Epithelial cell of prostate (primary cell): ENCODE measurements at regions not wholly inside any gene's neighbourhood (a gene's known extent, or its start where the extent isn't known, plus 50 kb on each side); places are given as distances from the start of the nearest gene placed in this dataset.
"Not testable (repeated sequence)": the region's sequence is repeated elsewhere in the genome, so short reads cannot be mapped to it uniquely, and the experiment has no call there.

ENCODE experiments used
- DNase-seq: peaks from one replicate; pipeline ENCODE4 v3.0.0-alpha.2; 2011; ENCODE audit warnings: low read depth, low spot score
- H3K27ac ChIP-seq: fragments of 450-650 bp; 2 replicates; pipeline ENCODE4 v1.5.1; 2017; ENCODE audit warnings: mild to moderate bottlenecking

GRCh38 chr5:12691330-12691729 lies 787.1 kb upstream of the CTNND2 start:
- H3K27ac ChIP-seq, result no peak overlapping the region
- no peak for DNase-seq

DNA sequence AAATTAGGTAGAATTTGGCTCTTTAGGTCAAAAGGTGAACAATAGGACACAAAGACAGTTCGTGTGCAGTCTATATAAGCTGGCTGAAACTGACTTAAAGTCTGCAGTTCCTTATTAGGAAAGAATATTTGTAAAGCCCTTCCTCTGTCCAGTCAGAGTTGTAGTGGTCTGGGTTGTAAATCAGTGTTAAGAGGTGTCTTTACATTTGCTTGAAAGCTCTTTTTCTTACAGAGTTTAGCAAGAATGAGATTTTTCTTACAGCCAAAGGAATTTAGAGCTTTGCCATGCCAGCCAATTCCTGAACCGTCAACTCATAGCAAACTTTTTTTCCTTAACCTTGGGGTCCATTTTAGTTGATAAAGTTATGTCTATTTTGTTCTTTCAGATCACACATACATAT lies 786.1 kb upstream of the CTNND2 start:
- no peak overlapping the region for H3K27ac ChIP-seq
- DNase-seq, result no peak

DNA sequence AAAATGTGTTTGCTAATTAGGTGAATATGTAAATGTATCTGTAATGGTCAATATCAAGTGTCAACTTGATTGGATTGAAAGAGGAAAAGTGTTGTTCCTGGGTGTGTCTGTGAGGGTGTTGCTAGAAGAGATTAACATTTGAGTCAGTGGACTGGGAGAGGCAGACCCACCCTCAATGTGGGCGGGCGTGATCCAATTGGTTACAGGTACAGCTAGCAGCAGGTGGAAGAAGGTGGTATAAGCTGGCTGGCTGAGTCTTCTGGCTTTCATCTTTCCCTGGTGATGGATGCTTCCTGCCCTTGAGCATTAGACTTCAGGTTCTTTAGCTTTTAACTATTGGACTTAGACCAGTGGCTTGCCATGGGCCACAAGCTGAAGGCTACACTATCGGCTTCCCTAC lies 779.0 kb upstream of the CTNND2 start:
- no peak overlapping the region for H3K27ac ChIP-seq

DNA sequence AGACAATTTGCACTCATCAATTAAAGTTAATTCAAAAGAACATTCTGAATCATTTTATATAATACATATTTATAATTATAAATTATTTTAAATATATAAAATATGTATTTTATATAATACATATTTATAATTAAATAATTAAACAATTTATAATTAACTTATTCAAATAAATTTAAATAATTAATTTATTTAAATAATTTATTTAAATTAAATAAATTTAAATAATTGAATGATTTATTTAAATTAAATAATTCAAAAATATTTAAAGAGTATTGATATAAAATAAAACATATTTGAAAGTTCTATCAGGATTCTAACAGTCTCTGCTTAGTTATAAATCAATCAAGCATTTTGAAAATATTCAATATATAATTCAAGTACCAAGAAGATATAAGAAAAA lies 775.5 kb upstream of the CTNND2 start:
- H3K27ac ChIP-seq, result no peak overlapping the region
- no peak for DNase-seq

More for the DNA sequence above, 779.0 kb upstream of the CTNND2 start:
- no peak for DNase-seq

DNA sequence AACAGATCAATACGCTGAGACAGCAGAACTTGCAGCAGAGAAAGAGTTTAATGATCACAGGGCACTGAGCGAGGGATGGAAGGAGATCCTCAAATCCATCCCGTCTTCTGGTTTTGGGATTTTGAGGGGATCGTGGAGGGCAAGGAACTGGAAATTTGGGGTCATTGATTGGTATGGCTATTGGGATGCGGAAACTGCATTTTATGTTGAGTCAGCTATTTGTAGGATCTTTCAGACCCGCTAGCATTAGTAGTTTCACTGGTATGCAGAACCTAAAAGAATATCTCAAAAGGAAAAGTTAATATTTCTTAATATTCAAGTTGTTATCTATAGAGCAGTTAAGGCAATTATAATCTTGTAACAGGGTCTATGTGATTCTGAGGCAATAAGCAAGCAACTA lies 771.7 kb upstream of the CTNND2 start:
- DNase-seq, result no peak
- no peak overlapping the region for H3K27ac ChIP-seq

GRCh38 chr5:12672141-12672540 lies 767.9 kb upstream of the CTNND2 start:
- no peak overlapping the region for H3K27ac ChIP-seq
- DNase-seq, result no peak

DNA sequence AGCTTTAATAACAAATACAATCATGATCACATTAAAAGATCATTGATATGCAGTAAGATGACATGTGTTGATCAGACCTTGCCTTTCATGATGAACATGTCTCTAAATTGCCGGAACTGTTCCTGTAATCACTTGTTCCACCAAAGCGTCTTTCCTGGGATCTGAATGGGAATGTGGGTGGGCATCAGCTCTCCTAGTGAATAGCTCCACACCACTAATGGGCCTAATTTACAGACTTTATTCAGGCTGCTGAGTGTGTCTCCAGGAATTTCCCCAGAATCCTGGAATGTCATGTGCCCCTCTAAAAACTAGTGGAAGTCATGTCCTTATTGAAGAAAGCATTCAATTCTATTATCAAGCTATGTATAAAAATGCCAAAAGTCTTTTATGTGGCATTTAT lies 765.1 kb upstream of the CTNND2 start:
- no peak overlapping the region for H3K27ac ChIP-seq

GRCh38 chr5:12668564-12668963 lies 764.3 kb upstream of the CTNND2 start:
- H3K27ac ChIP-seq, result no peak overlapping the region
- no peak for DNase-seq

More for the DNA sequence above, 765.1 kb upstream of the CTNND2 start:
- no peak for DNase-seq

DNA sequence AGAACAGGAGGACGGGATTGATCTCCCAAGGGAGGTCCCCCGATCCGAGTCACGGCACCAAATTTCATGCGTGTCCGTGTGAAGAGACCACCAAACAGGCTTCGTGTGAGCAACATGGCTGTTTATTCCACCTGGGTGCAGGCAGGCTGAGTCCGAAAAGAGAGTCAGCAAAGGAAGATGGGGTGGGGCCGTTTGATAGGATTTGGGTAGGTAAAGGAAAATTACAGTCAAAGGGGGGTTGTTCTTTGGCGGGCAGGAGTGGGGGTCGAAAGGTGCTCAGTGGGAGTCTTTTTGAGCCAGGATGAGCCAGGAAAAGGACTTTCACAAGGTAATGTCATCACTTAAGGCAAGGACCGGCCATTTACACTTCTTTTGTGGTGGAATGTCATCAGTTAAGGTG lies 763.6 kb upstream of the CTNND2 start:
- DNase-seq, H3K27ac ChIP-seq: not testable (repeated sequence)

- H3K27ac ChIP-seq, DNase-seq: not testable (repeated sequence)
Observed at GRCh38 chr5:12665772-12666171, 761.5 kb upstream of the CTNND2 start.

DNA sequence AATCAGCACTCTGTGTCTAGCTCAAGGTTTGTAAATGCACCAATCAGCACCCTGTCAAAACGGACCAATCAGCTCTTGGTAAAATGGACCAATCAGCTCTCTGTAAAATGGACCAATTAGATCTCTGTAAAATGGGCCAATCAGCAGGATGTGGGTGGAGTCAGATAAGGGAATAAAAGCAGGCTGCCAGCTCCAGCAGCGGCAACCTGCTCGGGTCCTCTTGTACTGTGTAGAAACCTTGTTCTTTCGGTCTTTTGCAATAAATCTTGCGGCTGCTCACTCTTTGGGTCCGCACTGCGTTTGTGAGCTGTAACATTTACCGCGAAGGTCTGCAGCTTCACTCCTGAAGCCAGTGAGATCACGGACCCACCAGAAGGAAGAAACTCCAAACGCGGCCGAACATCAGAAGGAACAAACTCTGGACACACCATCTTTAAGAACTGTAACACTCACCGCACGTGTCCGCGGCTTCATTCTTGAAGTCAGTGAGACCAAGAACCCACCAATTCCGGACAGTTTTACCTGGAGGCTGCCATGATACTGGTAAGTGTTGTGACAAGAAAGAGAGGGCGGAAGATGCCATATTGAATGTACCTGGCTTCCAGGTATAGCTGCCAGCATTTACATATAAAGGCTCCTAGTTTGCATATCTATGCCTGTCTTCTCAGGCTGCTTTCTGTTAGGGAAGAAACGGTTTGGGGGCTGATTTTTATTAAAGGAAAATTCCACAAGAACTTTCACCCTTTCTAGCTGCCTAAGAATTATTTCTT lies 758.5 kb upstream of the CTNND2 start:
- H3K27ac ChIP-seq, result no peak overlapping the region

DNA sequence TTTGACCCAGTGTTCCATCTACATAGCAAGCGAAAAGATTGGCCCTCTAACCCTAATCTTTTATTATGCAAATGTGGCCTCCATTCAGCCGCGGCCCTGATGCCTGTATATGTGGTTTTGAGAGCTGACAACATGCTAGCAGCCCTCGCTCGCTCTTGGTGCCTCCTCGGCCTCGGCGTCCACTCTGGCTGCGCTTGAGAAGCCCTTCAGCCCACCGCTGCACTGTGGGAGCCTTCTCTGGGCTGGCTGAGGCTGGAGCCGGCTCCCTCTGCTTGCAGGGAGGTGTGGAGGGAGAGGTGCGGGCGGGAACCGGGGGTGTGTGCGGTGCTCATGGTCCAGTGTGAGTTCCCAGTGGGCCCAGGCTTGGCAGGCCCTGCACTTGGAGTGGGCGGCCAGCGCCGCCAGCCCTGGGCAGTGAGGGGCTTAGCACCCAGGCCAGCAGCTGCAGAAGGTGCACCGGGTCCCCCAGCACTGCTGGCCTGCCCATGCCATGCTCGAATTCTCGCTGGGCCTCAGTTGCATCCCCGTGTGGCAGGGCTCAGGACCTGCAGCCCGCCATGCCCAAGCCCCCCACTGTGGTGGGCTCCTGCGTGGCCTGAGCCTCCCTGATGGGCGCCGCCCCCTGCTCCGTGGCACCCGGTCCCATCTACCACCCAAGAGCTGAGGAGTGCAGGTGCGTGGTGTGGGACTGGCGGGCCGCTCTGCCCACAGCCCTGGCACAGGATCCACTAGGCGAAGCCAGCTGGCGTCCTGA lies 757.5 kb upstream of the CTNND2 start:
- DNase-seq, result no peak
- H3K27ac ChIP-seq, result no peak overlapping the region

More for the DNA sequence above, 758.5 kb upstream of the CTNND2 start:
- no peak for DNase-seq

GRCh38 chr5:12660279-12661107 lies 756.2 kb upstream of the CTNND2 start:
- not testable (repeated sequence) for DNase-seq, H3K27ac ChIP-seq

DNA sequence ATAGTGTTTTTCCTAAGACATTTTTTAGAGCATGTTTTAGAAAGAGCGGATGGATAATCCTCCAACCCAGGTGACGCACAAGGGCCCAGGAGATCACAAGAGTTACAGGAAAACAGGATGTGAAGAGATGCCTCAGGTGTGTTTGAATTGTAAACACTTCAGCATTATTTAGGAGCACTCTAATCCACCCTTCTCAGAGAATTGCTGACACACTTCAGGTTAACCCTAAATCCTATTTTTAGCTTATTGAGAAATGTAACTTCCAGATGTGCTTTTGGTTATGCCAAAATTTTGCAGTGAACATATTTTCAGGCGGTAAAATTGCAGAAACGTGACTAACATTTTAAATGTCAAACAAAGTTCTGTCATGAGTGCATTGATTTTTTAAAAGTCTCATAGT lies 755.4 kb upstream of the CTNND2 start:
- no peak overlapping the region for H3K27ac ChIP-seq
- DNase-seq, result no peak

DNA sequence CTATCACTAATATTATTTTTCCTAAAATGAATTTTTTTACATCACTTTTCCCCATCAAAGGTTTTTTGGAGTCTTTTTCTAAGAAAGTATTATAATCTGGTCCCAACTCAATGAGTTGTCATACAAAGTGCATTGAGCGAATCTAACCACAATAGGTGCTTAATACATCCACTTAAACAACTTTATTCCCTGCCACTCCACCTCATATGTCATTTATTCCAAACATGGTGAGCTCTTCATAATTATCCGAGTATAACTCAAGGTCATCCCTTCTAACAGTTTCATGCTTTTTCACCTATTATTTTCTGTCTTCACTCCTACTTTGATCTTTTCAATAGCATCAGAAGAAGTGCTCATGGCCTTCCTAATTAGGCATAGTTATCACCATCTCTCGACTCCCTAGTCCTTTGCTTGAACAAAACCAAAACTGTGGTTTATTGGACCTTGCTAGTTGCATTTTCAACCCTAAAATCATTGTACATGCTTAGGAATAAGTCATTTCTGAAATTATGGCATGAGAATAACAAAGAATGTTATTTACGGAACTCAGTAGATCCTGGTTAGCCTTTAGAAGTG lies 754.7 kb upstream of the CTNND2 start:
- no peak for DNase-seq
- no peak overlapping the region for H3K27ac ChIP-seq

DNA sequence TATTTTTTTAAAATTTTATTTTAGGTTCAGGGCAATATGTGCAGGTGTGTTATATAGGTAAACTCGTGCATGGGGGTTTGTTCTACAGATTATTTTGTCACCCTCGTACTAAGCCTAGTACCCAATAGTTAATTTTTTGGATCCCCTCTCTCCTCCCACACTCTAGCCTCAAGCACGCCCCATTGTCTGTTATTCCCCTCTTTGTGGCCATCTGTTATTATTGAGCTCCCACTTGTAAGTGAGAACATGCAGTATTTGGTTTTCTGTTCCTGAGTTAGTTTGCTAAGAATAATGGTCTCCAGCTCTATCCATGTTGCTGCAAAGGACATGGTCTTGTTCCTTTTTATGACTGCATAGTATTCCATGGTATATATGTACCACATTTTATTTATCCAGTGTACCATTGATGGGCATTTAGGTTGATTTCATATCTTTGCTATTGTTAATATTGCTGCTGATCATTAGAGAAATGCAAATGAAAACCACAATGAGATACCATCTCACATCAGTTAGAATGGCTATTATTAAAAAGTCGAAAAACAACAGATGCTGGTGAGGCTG lies 753.7 kb upstream of the CTNND2 start:
- not testable (repeated sequence) for H3K27ac ChIP-seq, DNase-seq

- H3K27ac ChIP-seq, result no peak overlapping the region
- no peak for DNase-seq
Observed at GRCh38 chr5:12655675-12656074, 751.4 kb upstream of the CTNND2 start.

- no peak for DNase-seq
- no peak overlapping the region for H3K27ac ChIP-seq
Observed at GRCh38 chr5:12652201-12652600, 748.0 kb upstream of the CTNND2 start.

DNA sequence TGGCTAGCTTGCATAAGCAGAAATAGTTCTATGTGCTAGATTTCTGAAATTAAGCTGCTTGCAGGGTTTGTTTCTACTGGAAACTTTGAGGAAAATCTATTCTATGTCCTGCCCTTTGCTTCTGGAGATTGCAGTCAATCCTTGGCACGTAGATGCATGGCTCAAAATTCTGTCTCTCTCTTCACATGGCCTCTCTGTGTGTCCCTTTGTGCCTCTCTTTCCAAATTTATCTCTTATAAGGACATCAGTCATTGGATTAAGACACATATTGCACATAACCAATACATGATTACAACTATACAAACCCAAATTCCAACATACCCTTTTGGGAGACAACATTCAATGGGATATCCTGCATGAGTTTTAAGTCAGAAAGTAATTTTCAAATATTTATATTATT lies 744.3 kb upstream of the CTNND2 start:
- no peak for DNase-seq

DNA sequence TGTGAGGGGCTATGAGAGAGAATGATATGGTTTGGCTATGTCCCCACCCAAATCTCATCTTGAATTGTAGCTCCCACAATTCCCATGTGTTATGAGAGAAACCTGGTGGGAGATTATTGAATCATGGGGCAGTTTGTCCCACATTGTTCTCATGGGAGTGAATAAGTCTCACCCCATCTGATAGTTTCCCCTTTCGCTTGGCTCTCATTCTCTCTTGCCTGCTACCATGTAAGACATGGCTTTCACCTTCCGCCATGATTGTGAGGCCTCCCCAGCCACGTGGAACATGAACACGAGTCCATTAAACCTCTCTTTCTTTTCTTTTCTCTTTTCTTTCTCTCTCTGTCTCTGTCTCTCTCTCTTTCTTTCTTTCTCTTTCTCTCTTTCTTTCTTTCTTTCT lies 743.4 kb upstream of the CTNND2 start:
- no peak overlapping the region for H3K27ac ChIP-seq
- no peak for DNase-seq

More for the DNA sequence above, 744.3 kb upstream of the CTNND2 start:
- no peak overlapping the region for H3K27ac ChIP-seq
